ENCODE measurements at regions not wholly inside any gene's neighbourhood (a gene's known extent, or its start where the extent isn't known, plus 50 kb on each side); places are given as distances from the start of the nearest gene placed in this dataset.

- H3K4me3 Mint-ChIP-seq: no peak overlapping the region
- no peak overlapping the region for H3K27ac Mint-ChIP-seq
- no peaks in the 10 kb centered on the region for H3K4me1 Mint-ChIP-seq
- CTCF ChIA-PET: no interaction called here
- H3K27me3 Mint-ChIP-seq: no peaks in the 10 kb centered on the region
- POLR2A ChIA-PET: no interaction called here
- peaks cover 17% of the 10 kb centered on the region for H3K9me3 Mint-ChIP-seq
- no peak for DNase-seq
- no peaks in the 10 kb centered on the region for H3K36me3 Mint-ChIP-seq (ENCODE audit: low read depth)
These were observed 882.7 kb downstream of the XPNPEP1 start for GRCh38 chr10:109040622-109041021.

GRCh38 chr10:109037978-109038377 is 885.3 kb downstream of the XPNPEP1 start:
- Mint-ChIP-seq H3K27ac (no peak overlapping the region), H3K27me3 (no peaks in the 10 kb centered on the region), H3K4me1 (no peaks in the 10 kb centered on the region), H3K9me3 (peaks cover 11% of the 10 kb centered on the region), H3K4me3 (no peak overlapping the region), H3K36me3 (ENCODE audit: low read depth) (no peaks in the 10 kb centered on the region)
- CTCF ChIA-PET: no interaction called here
- POLR2A ChIA-PET: no interaction called here
- DNase-seq: no peak

DNA sequence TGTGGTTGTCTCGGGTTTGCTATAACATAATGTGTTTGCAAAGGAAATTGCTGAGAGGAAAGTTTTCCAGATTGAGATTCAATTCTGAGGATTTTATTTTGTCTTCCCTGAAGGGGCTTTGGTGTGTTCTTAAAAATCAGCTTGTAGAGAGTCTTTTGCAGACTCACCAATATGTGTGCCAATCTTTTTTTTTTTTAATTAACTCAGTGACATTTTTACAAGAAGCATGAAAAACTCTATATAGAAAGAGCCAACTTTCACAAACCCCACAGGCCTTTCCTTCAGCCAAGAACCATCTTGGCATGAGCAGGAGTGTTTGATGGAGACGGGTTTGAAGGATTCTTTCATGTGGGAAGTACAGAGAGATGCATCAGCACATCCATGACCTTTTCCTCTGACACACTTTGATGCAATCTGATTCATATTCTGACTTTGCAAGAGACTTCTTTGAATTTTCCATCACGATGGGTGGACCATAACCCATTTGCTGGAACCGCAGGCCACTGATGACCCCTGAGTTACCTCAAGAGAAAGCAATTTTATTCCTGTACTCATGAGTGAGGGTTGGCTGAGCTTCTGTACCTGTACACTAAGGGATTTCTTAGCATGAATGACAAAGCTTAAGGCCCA is 892.6 kb downstream of the XPNPEP1 start:
- no peak overlapping the region for H3K4me3 Mint-ChIP-seq

DNA sequence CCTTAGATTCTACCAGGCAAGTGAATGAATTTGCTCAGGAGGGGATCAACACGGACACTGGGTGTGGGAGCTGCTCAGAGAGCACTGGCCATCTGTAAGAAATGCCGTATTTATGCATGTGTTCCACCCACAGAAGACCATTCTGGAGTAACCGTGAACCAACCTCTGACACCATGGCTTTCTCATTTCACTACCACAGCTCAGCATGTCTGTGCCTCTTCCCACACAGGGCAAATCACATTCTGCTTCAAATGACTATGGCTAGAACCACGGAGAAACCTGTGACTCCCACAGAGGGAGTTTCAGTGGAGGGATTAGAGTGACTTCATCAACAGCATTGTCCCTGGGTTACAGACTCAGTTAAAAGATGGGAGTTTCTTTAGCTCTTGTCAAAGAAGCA is 893.4 kb downstream of the XPNPEP1 start:
- ChIA-PET CTCF (no interaction called here), POLR2A (no interaction called here)
- no peaks in the 10 kb centered on the region for H3K4me1 Mint-ChIP-seq
- H3K27ac Mint-ChIP-seq: no peak overlapping the region
- H3K4me3 Mint-ChIP-seq: no peak overlapping the region
- no peaks in the 10 kb centered on the region for H3K36me3 Mint-ChIP-seq (ENCODE audit: low read depth)
- H3K9me3 Mint-ChIP-seq: peaks cover 2% of the 10 kb centered on the region
- H3K27me3 Mint-ChIP-seq: no peaks in the 10 kb centered on the region
- DNase-seq: no peak

More for the DNA sequence above, 892.6 kb downstream of the XPNPEP1 start:
- no peaks in the 10 kb centered on the region for H3K4me1 Mint-ChIP-seq
- ChIA-PET POLR2A (no interaction called here), CTCF (no interaction called here)
- DNase-seq: no peak
- no peaks in the 10 kb centered on the region for H3K27me3 Mint-ChIP-seq
- no peak overlapping the region for H3K27ac Mint-ChIP-seq
- no peaks in the 10 kb centered on the region for H3K36me3 Mint-ChIP-seq (ENCODE audit: low read depth)
- H3K9me3 Mint-ChIP-seq: peaks cover 2% of the 10 kb centered on the region

- Mint-ChIP-seq H3K4me1 (no peaks in the 10 kb centered on the region), H3K36me3 (ENCODE audit: low read depth) (no peaks in the 10 kb centered on the region), H3K4me3 (no peak overlapping the region), H3K9me3 (peaks cover 2% of the 10 kb centered on the region), H3K27ac (no peak overlapping the region), H3K27me3 (no peaks in the 10 kb centered on the region)
- DNase-seq: no peak
- POLR2A ChIA-PET: no interaction called here
- CTCF ChIA-PET: no interaction called here
These were observed 895.7 kb downstream of the XPNPEP1 start for GRCh38 chr10:109027534-109028185.

GRCh38 chr10:109025172-109025571 is 898.1 kb downstream of the XPNPEP1 start:
- Mint-ChIP-seq H3K9me3 (peaks cover 4% of the 10 kb centered on the region), H3K27ac (no peak overlapping the region), H3K27me3 (no peaks in the 10 kb centered on the region), H3K4me1 (no peaks in the 10 kb centered on the region), H3K4me3 (no peak overlapping the region), H3K36me3 (ENCODE audit: low read depth) (no peaks in the 10 kb centered on the region)
- DNase-seq: no peak
- ChIA-PET POLR2A (no interaction called here), CTCF (no interaction called here)

DNA sequence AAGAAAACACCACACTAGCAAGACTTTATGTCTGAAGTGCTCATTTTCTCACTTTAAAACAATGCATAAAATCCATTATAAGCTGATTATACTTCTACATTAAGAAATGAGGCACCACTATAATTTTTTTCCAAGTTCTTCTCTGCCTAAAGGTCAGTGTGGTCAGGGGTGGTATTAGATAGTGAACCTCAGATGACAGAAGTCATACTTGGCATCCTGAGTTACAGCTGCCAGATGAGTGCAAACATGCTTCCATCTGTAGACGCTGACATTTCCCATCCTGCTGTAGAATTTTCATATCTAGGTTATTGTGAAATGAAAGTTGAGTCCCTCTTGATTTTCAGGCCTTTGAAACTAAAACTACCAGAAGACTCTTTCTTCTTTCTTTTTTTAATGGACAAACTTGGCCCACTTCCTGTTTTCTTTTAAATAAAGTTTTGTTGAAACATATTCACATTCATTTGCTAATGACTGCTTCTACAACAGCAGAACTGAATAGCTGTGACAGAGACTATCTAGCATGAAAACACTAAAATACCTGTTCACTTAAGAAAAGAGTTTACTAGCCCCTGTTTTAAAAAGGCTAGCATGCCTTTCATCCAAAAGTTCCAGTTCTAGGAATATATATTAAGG is 900.8 kb downstream of the XPNPEP1 start:
- H3K4me3 Mint-ChIP-seq: no peak overlapping the region
- H3K4me1 Mint-ChIP-seq: no peaks in the 10 kb centered on the region

GRCh38 chr10:109019001-109019424 is 904.3 kb downstream of the XPNPEP1 start:
- Mint-ChIP-seq H3K36me3 (ENCODE audit: low read depth) (no peaks in the 10 kb centered on the region), H3K27ac (no peak overlapping the region), H3K4me1 (no peaks in the 10 kb centered on the region), H3K27me3 (no peaks in the 10 kb centered on the region), H3K4me3 (no peak overlapping the region), H3K9me3 (peaks cover 10% of the 10 kb centered on the region)
- DNase-seq: no peak
- ChIA-PET POLR2A (no interaction called here), CTCF (no interaction called here)

More for the DNA sequence above, 900.8 kb downstream of the XPNPEP1 start:
- Mint-ChIP-seq H3K27ac (no peak overlapping the region), H3K9me3 (peaks cover 7% of the 10 kb centered on the region), H3K36me3 (ENCODE audit: low read depth) (no peaks in the 10 kb centered on the region), H3K27me3 (no peaks in the 10 kb centered on the region)
- ChIA-PET POLR2A (no interaction called here), CTCF (no interaction called here)
- no peak for DNase-seq

- Mint-ChIP-seq H3K36me3 (ENCODE audit: low read depth) (no peaks in the 10 kb centered on the region), H3K4me3 (no peak overlapping the region), H3K4me1 (no peaks in the 10 kb centered on the region), H3K9me3 (no peaks in the 10 kb centered on the region), H3K27ac (no peak overlapping the region), H3K27me3 (no peaks in the 10 kb centered on the region)
- POLR2A ChIA-PET: no interaction called here
- CTCF ChIA-PET: no interaction called here
- no peak for DNase-seq
These were observed 915.8 kb downstream of the XPNPEP1 start for GRCh38 chr10:109007514-109007913.

GRCh38 chr10:108990441-108990840 is 932.9 kb downstream of the XPNPEP1 start:
- no peaks in the 10 kb centered on the region for H3K36me3 Mint-ChIP-seq (ENCODE audit: low read depth)
- H3K9me3 Mint-ChIP-seq: peaks cover 2% of the 10 kb centered on the region
- no peaks in the 10 kb centered on the region for H3K27me3 Mint-ChIP-seq
- no peak overlapping the region for H3K27ac Mint-ChIP-seq
- ChIA-PET POLR2A (no interaction called here), CTCF (no interaction called here)
- H3K4me3 Mint-ChIP-seq: no peak overlapping the region
- no peak for DNase-seq
- H3K4me1 Mint-ChIP-seq: no peaks in the 10 kb centered on the region

GRCh38 chr10:108989976-108990375 is 933.3 kb downstream of the XPNPEP1 start:
- no peaks in the 10 kb centered on the region for H3K4me1 Mint-ChIP-seq
- H3K36me3 Mint-ChIP-seq (ENCODE audit: low read depth): no peaks in the 10 kb centered on the region
- H3K9me3 Mint-ChIP-seq: peaks cover 2% of the 10 kb centered on the region
- no peak overlapping the region for H3K4me3 Mint-ChIP-seq
- POLR2A ChIA-PET: no interaction called here
- no peaks in the 10 kb centered on the region for H3K27me3 Mint-ChIP-seq
- H3K27ac Mint-ChIP-seq: no peak overlapping the region
- DNase-seq: no peak
- CTCF ChIA-PET: no interaction called here

GRCh38 chr10:108982159-108982558 is 941.2 kb downstream of the XPNPEP1 start:
- Mint-ChIP-seq H3K36me3 (ENCODE audit: low read depth) (no peaks in the 10 kb centered on the region), H3K4me1 (no peaks in the 10 kb centered on the region), H3K27ac (no peak overlapping the region), H3K27me3 (no peaks in the 10 kb centered on the region), H3K9me3 (peaks cover 6% of the 10 kb centered on the region), H3K4me3 (no peak overlapping the region)
- CTCF ChIA-PET: no interaction called here
- DNase-seq: no peak
- POLR2A ChIA-PET: no interaction called here

DNA sequence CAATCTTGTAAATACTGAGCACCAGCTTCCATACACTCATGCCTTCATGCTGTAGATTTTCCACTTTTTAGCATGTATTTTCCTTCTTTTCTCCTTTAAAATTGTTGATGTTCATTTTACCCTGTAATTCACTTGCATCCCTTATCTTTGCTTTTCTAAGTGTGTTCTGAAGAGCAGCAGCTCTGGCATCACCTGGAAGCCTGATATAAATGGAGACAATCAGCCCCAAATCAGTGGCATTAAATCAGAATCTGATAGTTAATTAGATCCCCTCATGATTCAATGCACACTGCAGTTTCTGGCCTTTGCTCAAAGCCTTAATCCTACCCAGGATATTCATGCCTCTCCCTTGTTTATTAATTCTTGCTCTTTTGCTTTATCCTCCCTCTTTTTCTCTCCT is 942.4 kb downstream of the XPNPEP1 start:
- Mint-ChIP-seq H3K36me3 (ENCODE audit: low read depth) (no peaks in the 10 kb centered on the region), H3K4me3 (no peak overlapping the region), H3K9me3 (peaks cover 9% of the 10 kb centered on the region), H3K27ac (no peak overlapping the region), H3K4me1 (no peaks in the 10 kb centered on the region), H3K27me3 (no peaks in the 10 kb centered on the region)
- no peak for DNase-seq
- CTCF ChIA-PET: no interaction called here
- POLR2A ChIA-PET: no interaction called here

DNA sequence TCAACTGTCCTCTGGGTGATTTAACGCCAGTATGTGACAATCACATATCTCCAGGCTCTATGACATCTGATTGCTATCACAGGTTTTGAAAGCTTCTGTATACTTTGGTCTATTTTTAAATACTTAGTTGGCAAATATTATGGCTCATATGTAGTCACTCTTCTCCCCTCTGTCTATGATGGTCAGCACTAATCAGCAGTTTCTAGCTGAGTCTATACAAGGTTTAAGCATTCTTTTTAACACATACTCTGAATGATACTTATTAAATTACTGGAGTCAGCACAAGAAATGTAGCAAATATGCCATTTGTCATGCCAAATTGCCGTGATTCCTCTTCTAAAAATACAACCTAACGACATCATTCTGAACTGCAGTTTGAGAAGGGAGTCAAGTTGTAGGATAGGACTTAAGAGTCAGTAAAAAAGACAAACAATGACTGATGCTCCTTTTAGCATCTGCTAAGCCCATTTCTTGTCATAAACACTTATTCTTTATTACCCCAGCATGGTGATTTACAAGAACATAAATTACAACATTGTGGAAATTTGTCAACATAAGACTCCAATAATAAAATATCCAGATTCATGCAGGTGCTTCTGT is 947.8 kb downstream of the XPNPEP1 start:
- H3K27ac Mint-ChIP-seq: no peak overlapping the region
- H3K4me3 Mint-ChIP-seq: no peak overlapping the region
- no peaks in the 10 kb centered on the region for H3K4me1 Mint-ChIP-seq
- DNase-seq: no peak
- no peaks in the 10 kb centered on the region for H3K27me3 Mint-ChIP-seq
- H3K36me3 Mint-ChIP-seq (ENCODE audit: low read depth): no peaks in the 10 kb centered on the region
- ChIA-PET CTCF (no interaction called here), POLR2A (no interaction called here)
- H3K9me3 Mint-ChIP-seq: peaks cover 6% of the 10 kb centered on the region
